ENCODE measurements at regions not wholly inside any gene's neighbourhood (a gene's known extent, or its start where the extent isn't known, plus 50 kb on each side); places are given as distances from the start of the nearest gene placed in this dataset.
A peak's percentile ranks its signal among the peaks of the same experiment; 100 is the strongest.

- H3K4me3 ChIP-seq (ENCODE audit: low read depth, low read length): no peak overlapping the region
- no peak for DNase-seq (ENCODE audit: low read depth)
Measured at GRCh38 chr20:22652681-22653588, 68.6 kb upstream of the FOXA2 start.

- DNase-seq (ENCODE audit: low read depth): no peak
- no peak overlapping the region for H3K4me3 ChIP-seq (ENCODE audit: low read depth, low read length)
Measured at GRCh38 chr20:22653658-22654642, 69.6 kb upstream of the FOXA2 start.

DNA sequence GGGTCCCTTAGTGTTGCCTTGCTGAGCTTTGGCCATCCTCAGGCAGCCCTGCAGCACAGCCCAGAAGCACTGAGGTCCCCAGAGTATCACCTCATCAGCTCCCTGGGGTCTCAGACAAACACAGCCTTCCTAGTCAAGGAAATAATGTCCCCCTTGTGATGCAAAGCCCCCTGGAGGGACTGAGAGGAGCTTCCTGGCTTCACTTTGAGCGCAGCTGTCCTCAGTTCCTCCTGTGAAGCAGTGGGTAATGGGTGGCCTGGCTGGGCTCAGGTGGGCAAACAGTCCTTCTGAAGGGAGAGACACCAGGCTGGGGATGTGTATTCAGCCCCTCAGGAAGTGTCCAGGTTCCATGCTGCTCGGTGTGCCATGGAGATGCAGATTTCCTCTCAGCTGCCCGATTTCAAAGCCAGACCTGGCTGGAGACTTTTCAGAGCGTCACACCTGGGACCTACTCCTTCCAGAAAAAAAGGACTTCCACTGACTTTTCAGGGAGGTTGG lies 79.2 kb upstream of the FOXA2 start:
- no peak overlapping the region for H3K4me3 ChIP-seq (ENCODE audit: low read depth, low read length)
- DNase-seq (ENCODE audit: low read depth): no peak

GRCh38 chr20:22667198-22667597 lies 82.8 kb upstream of the FOXA2 start:
- DNase-seq (ENCODE audit: low read depth): no peak
- no peak overlapping the region for H3K4me3 ChIP-seq (ENCODE audit: low read depth, low read length)

DNA sequence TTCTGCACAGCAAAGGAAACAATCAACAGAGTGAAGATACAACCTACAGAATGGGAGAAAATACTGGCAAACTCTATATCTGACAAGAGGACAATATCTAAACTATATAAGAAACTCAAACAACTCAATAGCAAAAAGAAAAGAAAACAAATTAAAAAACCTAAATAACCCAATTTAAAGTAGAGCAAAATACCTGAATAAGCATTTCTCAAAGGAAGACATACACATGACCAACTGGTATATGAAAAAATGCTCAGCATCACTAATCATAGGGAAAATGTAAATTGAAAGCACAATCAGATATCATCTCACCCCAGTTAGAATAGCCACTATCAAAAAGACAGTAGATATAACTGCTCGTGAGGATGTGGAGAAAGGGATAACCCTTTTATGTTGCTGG lies 87.8 kb upstream of the FOXA2 start:
- DNase-seq (ENCODE audit: low read depth): no peak
- no peak overlapping the region for H3K4me3 ChIP-seq (ENCODE audit: low read depth, low read length)

DNA sequence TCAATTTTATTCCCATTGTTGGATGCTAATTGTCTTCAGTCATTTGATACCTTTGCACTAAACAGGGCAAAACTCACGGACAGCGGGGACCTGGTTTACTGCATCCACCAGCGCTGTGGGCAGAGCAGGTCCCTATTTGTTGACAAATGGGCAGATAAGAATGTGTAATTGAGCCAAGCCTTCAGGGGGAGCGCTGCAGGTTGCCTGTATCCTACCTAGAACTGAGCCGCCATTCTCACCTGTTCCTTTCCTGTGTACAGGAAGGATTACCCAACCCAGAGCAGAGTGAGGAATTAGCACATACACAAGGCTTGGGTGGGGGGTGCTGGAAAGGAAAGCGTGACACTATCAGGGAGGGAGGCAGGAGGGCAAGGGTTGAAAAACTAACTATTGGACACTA lies 89.1 kb upstream of the FOXA2 start:
- no peak for DNase-seq (ENCODE audit: low read depth)
- no peak overlapping the region for H3K4me3 ChIP-seq (ENCODE audit: low read depth, low read length)

DNA sequence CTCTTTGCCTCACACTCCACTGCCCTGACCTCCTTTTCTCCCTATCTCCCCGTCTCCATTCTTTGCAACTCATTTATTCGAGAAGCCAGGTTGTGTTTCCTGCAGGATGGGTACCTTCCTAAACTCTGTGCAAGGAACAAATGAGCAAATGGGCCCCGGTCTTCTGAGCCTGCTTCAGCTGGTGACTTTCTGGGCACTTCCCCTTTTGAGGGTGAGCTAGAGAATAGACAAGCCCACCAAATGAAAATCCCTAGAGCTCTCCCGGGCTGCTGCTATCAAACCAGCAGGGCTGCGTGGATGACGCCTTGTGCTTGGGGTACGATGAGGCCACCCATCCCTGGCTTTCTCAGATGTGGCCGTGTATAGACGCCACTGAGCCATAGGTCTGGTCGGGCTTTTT lies 91.0 kb upstream of the FOXA2 start:
- H3K4me3 ChIP-seq (ENCODE audit: low read depth, low read length): no peak overlapping the region

DNA sequence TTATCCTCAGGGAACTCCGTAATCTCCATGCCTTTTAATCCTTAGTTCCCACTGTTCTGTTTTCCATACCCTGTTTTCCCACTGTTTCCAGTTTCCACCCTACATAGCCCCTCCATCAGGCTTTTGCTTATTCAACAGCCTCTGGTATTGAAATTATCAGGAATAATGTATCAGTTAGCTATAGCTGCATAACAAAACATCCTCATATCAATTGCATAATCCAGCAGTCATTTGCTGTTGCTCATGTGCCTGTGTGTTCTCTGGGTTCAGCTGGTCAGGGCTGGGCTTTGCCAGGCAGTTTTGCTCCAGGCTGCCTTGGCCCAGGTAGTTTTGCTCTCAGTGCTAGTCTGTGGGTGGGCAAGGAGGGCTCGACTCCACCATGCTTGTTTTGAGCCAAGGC lies 94.3 kb upstream of the FOXA2 start:
- no peak overlapping the region for H3K4me3 ChIP-seq (ENCODE audit: low read depth, low read length)
- DNase-seq (ENCODE audit: low read depth): no peak

More for the DNA sequence above, 91.0 kb upstream of the FOXA2 start:
- no peak for DNase-seq (ENCODE audit: low read depth)

DNA sequence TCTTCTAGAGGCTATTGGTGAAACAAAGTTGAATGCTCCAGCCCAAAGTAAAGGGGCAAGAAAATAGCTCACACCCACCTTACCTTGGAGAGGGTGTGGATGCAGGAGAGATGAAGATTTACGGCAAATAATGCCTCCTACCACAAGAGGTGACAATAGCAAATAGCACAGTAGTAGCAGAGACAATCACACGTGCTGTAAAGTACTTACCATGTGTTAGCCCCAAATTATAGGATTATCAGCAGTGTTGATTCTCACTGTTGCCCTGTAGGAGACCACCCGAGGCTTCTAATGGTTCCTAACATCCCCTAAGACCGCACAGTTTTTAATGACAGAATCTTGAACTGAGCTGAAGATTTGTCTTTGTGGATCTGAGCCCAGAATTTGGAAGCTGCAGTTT lies 94.8 kb upstream of the FOXA2 start:
- DNase-seq (ENCODE audit: low read depth): no peak
- no peak overlapping the region for H3K4me3 ChIP-seq (ENCODE audit: low read depth, low read length)

GRCh38 chr20:22680031-22680740 lies 95.8 kb upstream of the FOXA2 start:
- DNase-seq (ENCODE audit: low read depth): no peak
- no peak overlapping the region for H3K4me3 ChIP-seq (ENCODE audit: low read depth, low read length)

DNA sequence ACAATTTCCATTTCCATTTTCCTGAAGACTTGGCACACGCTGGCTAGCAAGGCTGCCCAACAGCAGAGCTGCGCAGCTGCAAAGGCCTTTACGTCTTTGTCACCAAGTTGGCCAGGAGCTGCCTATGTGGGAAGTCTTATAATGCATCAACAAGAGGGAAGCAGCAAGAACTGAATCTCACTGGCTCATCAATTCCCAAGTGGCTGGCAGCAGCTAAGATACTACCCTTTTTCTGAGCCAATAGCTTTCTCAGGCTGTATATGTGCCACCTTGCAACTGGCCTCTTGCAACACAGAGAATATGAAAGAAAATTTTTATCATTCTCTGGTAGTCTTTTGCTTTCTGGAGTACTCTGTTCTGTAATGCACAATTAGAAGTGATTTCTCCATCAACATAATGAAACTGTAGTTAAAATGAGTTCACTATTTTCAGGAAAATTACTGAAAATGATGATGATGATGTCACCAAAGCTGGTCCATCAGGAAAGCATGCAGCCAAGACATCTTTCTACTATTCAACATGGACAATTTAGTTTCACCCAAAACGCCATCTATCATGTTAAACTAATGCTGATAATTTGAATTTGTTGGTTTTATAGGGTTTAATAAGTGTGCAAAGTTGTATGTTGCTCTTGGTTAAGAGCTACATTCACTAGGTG lies 97.3 kb upstream of the FOXA2 start:
- no peak overlapping the region for H3K4me3 ChIP-seq (ENCODE audit: low read depth, low read length)
- DNase-seq (ENCODE audit: low read depth): no peak

DNA sequence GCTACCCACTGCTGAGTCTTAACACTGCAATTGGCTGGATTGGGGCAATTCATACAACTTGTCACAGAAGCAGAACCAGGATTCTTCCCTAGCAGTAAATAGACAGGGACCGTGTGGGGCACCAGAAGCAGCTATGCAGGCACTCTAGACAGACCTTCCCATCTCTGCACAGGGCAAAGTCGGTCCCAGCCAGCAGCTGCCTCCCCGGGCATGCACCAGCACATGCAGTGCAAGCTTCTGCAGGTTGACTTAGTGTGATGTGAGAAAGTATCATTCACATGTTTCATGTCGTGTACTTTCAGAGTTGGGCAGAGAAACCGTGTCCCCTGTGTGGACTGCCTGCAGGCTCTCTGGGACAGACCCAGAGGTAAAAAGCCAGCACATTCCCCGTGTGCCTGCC lies 98.0 kb upstream of the FOXA2 start:
- H3K4me3 ChIP-seq (ENCODE audit: low read depth, low read length): no peak overlapping the region
- DNase-seq (ENCODE audit: low read depth): no peak

DNA sequence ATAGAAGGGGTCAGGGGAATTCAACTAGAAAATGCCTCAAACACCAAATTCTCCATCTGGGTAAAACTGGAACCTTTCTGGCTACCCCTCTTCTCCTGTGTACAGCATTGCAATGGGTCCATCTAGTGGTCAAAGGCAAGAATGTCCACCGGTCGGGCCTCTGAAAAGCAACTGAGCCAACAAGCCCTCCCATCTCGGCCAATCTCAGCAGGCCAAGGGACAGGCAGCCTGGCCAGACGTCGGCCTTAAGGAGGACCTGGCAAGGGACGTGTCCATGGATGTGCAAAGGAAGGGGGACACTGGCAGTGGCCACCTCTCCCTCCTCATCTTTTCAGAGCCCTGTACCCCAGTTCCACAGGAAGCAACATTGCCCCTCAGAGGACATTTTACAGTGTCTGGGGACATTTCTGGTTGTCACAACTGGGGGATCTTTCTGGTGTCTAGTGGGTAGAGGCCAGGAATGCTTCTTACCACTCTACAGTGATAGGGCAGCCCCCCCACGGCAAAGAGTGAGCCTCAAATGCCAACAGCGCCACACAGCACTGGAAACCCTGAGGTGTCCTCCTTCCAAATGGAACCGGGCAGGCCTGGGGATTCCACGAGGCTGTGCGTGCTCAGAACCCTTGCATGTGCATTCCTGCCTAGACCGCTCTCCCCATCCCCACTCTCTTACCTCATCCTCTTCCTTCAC lies 99.8 kb upstream of the FOXA2 start:
- peak; percentile 14 for DNase-seq (ENCODE audit: low read depth)
- no peak overlapping the region for H3K4me3 ChIP-seq (ENCODE audit: low read depth, low read length)

GRCh38 chr20:22684763-22685443 lies 100.5 kb upstream of the FOXA2 start:
- H3K4me3 ChIP-seq (ENCODE audit: low read depth, low read length): no peak overlapping the region
- no peak for DNase-seq (ENCODE audit: low read depth)

GRCh38 chr20:22686097-22686496 lies 101.7 kb upstream of the FOXA2 start:
- H3K4me3 ChIP-seq (ENCODE audit: low read depth, low read length): no peak overlapping the region
- peak; percentile 14 for DNase-seq (ENCODE audit: low read depth)

- DNase-seq (ENCODE audit: low read depth): no peak
- no peak overlapping the region for H3K4me3 ChIP-seq (ENCODE audit: low read depth, low read length)
Measured at GRCh38 chr20:22687676-22688349, 103.4 kb upstream of the FOXA2 start.

DNA sequence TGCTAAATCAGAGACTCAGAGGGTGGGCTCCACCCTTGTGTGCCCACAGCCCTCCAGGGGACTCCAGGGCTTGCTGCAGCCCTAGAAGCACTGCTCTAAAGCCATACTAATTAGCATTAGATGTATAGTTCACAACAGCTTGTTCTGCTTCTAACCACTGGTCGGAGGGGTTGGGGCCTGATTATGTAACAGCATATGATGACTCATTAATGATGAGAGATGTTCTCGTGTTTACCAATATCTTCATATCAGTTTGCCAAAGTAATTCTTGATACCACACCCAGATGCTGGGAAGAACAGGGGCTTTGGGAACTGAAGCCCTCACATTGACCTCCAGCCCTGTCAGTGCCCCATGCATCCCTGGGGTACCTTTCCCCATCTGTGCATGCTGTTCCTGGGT lies 104.1 kb upstream of the FOXA2 start:
- no peak overlapping the region for H3K4me3 ChIP-seq (ENCODE audit: low read depth, low read length)
- DNase-seq (ENCODE audit: low read depth): no peak
